Thymus (tissue), 11 donors: ENCODE measurements at regions not wholly inside any gene's neighbourhood (a gene's known extent, or its start where the extent isn't known, plus 50 kb on each side); places are given as distances from the start of the nearest gene placed in this dataset.

Experiments
- DNase-seq, 9 donors: peaks; one replicate each; pipeline ENCODE4 v3.0.0-alpha.2; 2013; ENCODE audit warnings: low spot score in 9 of 9, low read depth in 6 of 9, missing footprints in 1 of 9
- H3K27ac ChIP-seq, 2 donors: one replicate each; pipeline ENCODE4 v1.5.1; 2013; ENCODE audit warnings: control low read depth in 1 of 2, low read depth in 1 of 2, low read length in 1 of 2, mild to moderate bottlenecking in 1 of 2, moderate library complexity in 1 of 2
- H3K27me3 ChIP-seq, 2 donors: one replicate each; pipeline ENCODE4 v1.5.1; 2013; ENCODE audit warnings: low read length in 1 of 2; ENCODE audit not compliant: control insufficient read depth in 2 of 2, insufficient read depth in 1 of 2
- H3K36me3 ChIP-seq, 2 donors: one replicate each; pipeline ENCODE4 v1.5.1; 2013; ENCODE audit warnings: low read length in 1 of 2, mild to moderate bottlenecking in 1 of 2, moderate library complexity in 1 of 2; ENCODE audit not compliant: control insufficient read depth in 2 of 2, insufficient read depth in 2 of 2
- H3K4me1 ChIP-seq, 2 donors: one replicate each; pipeline ENCODE4 v1.5.1; 2013; ENCODE audit warnings: low read length in 2 of 2; ENCODE audit not compliant: control insufficient read depth in 2 of 2, insufficient read depth in 2 of 2
- H3K4me3 ChIP-seq, 2 donors: one replicate each; pipeline ENCODE4 v1.5.1; 2013; ENCODE audit warnings: low read length in 2 of 2, control low read depth in 1 of 2, mild to moderate bottlenecking in 1 of 2
- H3K9me3 ChIP-seq, 2 donors: one replicate each; pipeline ENCODE4 v1.5.1; 2013; ENCODE audit warnings: low read length in 1 of 2, mild to moderate bottlenecking in 1 of 2; ENCODE audit not compliant: control insufficient read depth in 2 of 2, insufficient read depth in 1 of 2
- WGBS: extraction: QIAGEN DNeasy Blood & Tissue Kit; methylation state at CpG from one replicate; pipeline ENCODE4 v1.1.7; 2013; 5-methylcytosine and 5-hydroxymethylcytosine counted together
- donor health status: healthy.

- H3K4me1 ChIP-seq = no peaks in the 10 kb centered on the region
- H3K4me3 ChIP-seq = no peak overlapping the region
- no peaks in the 10 kb centered on the region for H3K27me3 ChIP-seq
- DNase-seq = no peak
- H3K9me3 ChIP-seq = no peaks in the 10 kb centered on the region
- no peaks in the 10 kb centered on the region for H3K36me3 ChIP-seq
- no peak overlapping the region for H3K27ac ChIP-seq
- 94% methylated on average over 4 of the region's 4 CpGs for WGBS
Observed at GRCh38 chr4:27186710-27187109, 326.1 kb downstream of the STIM2 start.

- no peaks in the 10 kb centered on the region for H3K36me3 ChIP-seq
- no peak overlapping the region for H3K27ac ChIP-seq
- no peaks in the 10 kb centered on the region for H3K9me3 ChIP-seq
- no peak overlapping the region for H3K4me3 ChIP-seq
- DNase-seq = no peak
- H3K4me1 ChIP-seq = no peaks in the 10 kb centered on the region
- H3K27me3 ChIP-seq = no peaks in the 10 kb centered on the region
- 94% methylated on average over 2 of the region's 2 CpGs for WGBS
Observed at GRCh38 chr4:27187786-27188185, 327.1 kb downstream of the STIM2 start.

GRCh38 chr4:27189683-27190082 lies 329.0 kb downstream of the STIM2 start:
- Histone ChIP-seq H3K27ac (no peak overlapping the region), H3K36me3 (no peaks in the 10 kb centered on the region), H3K27me3 (no peaks in the 10 kb centered on the region), H3K9me3 (no peaks in the 10 kb centered on the region), H3K4me1 (no peaks in the 10 kb centered on the region), H3K4me3 (no peak overlapping the region)
- no peak for DNase-seq
- 90% methylated on average over 6 of the region's 6 CpGs for WGBS

GRCh38 chr4:27191592-27191991 lies 331.0 kb downstream of the STIM2 start:
- Histone ChIP-seq H3K9me3 (no peaks in the 10 kb centered on the region), H3K27ac (no peak overlapping the region), H3K36me3 (no peaks in the 10 kb centered on the region), H3K4me3 (no peak overlapping the region), H3K4me1 (no peaks in the 10 kb centered on the region), H3K27me3 (no peaks in the 10 kb centered on the region)
- DNase-seq = no peak
- 33% methylated on average over 1 of the region's 1 CpG for WGBS

GRCh38 chr4:27194599-27195176 lies 334.0 kb downstream of the STIM2 start:
- H3K36me3 ChIP-seq = no peaks in the 10 kb centered on the region
- H3K27ac ChIP-seq = no peak overlapping the region
- WGBS = 85% methylated on average over 2 of the region's 2 CpGs
- H3K4me1 ChIP-seq = no peaks in the 10 kb centered on the region
- H3K27me3 ChIP-seq = no peaks in the 10 kb centered on the region
- no peak overlapping the region for H3K4me3 ChIP-seq
- DNase-seq = no peak
- H3K9me3 ChIP-seq = no peaks in the 10 kb centered on the region

GRCh38 chr4:27198246-27198645 lies 337.6 kb downstream of the STIM2 start:
- no peak for DNase-seq
- 44% methylated on average over 2 of the region's 2 CpGs for WGBS
- Histone ChIP-seq H3K27me3 (no peaks in the 10 kb centered on the region), H3K27ac (no peak overlapping the region), H3K36me3 (no peaks in the 10 kb centered on the region), H3K9me3 (no peaks in the 10 kb centered on the region), H3K4me3 (no peak overlapping the region), H3K4me1 (no peaks in the 10 kb centered on the region)

GRCh38 chr4:27198971-27199370 lies 338.3 kb downstream of the STIM2 start:
- no peaks in the 10 kb centered on the region for H3K27me3 ChIP-seq
- H3K27ac ChIP-seq = no peak overlapping the region
- no peaks in the 10 kb centered on the region for H3K4me1 ChIP-seq
- 81% methylated on average over 2 of the region's 2 CpGs for WGBS
- H3K4me3 ChIP-seq = no peak overlapping the region
- no peaks in the 10 kb centered on the region for H3K9me3 ChIP-seq
- DNase-seq = no peak
- no peaks in the 10 kb centered on the region for H3K36me3 ChIP-seq

GRCh38 chr4:27206009-27206408 lies 345.4 kb downstream of the STIM2 start:
- H3K36me3 ChIP-seq = no peaks in the 10 kb centered on the region
- H3K4me3 ChIP-seq = no peak overlapping the region
- no peak for DNase-seq
- no peaks in the 10 kb centered on the region for H3K4me1 ChIP-seq
- H3K27me3 ChIP-seq = no peaks in the 10 kb centered on the region
- H3K9me3 ChIP-seq = no peaks in the 10 kb centered on the region
- H3K27ac ChIP-seq = no peak overlapping the region

- H3K4me1 ChIP-seq = no peaks in the 10 kb centered on the region
- H3K36me3 ChIP-seq = no peaks in the 10 kb centered on the region
- no peak for DNase-seq
- no peak overlapping the region for H3K27ac ChIP-seq
- H3K9me3 ChIP-seq = no peaks in the 10 kb centered on the region
- H3K27me3 ChIP-seq = no peaks in the 10 kb centered on the region
- no peak overlapping the region for H3K4me3 ChIP-seq
- 90% methylated on average over 4 of the region's 4 CpGs for WGBS
Observed at GRCh38 chr4:27210956-27211355, 350.3 kb downstream of the STIM2 start.

GRCh38 chr4:27214010-27214409 lies 353.4 kb downstream of the STIM2 start:
- Histone ChIP-seq H3K36me3 (no peaks in the 10 kb centered on the region), H3K27me3 (no peaks in the 10 kb centered on the region), H3K27ac (no peak overlapping the region), H3K4me3 (no peak overlapping the region), H3K4me1 (no peaks in the 10 kb centered on the region), H3K9me3 (no peaks in the 10 kb centered on the region)
- 92% methylated on average over 3 of the region's 3 CpGs for WGBS
- DNase-seq = no peak
